Lung (tissue), 11 donors: ENCODE measurements at regions not wholly inside any gene's neighbourhood (a gene's known extent, or its start where the extent isn't known, plus 50 kb on each side); places are given as distances from the start of the nearest gene placed in this dataset.
"Not testable (repeated sequence)": the region's sequence is repeated elsewhere in the genome, so short reads cannot be mapped to it uniquely, and the experiment has no call there.

Source experiments
- ATAC-seq: fragments of 200-7000 bp; cut with Tn5 transposase; one replicate; pipeline ENCODE4 v1.9.1; 2020; ENCODE audit warnings: moderate number of reproducible peaks; ENCODE audit not compliant: insufficient read depth, low FRiP score
- DNase-seq, 3 donors: peaks; one replicate each; pipeline ENCODE4 v3.0.0-alpha.2; 2013 to 2017
- H3K27ac ChIP-seq, 2 donors: one replicate each; pipeline ENCODE4 v1.5.1; 2013; ENCODE audit warnings: mild to moderate bottlenecking in 2 of 2, moderate library complexity in 2 of 2, control low read depth in 1 of 2, inconsistent platforms in 1 of 2, low read depth in 1 of 2, low read length in 1 of 2
- H3K27me3 ChIP-seq, 3 donors: one replicate each; pipeline ENCODE4 v1.5.1; 2013; ENCODE audit warnings: low read length in 2 of 3; ENCODE audit not compliant: control insufficient read depth in 3 of 3, insufficient read depth in 3 of 3
- H3K36me3 ChIP-seq, 4 donors: one replicate each; pipeline ENCODE4 v1.5.1; 2013; ENCODE audit warnings: low read length in 4 of 4, mild to moderate bottlenecking in 1 of 4, moderate library complexity in 1 of 4; ENCODE audit not compliant: control insufficient read depth in 4 of 4, insufficient read depth in 4 of 4
- H3K4me1 ChIP-seq, 5 donors: one replicate each; pipeline ENCODE4 v1.5.1; 2013; ENCODE audit warnings: low read length in 5 of 5, mild to moderate bottlenecking in 2 of 5, moderate library complexity in 1 of 5; ENCODE audit not compliant: control insufficient read depth in 5 of 5, insufficient read depth in 5 of 5
- H3K4me3 ChIP-seq: one replicate; pipeline ENCODE4 v1.5.1; 2013; ENCODE audit warnings: mild to moderate bottlenecking, control low read depth, moderate library complexity
- H3K9ac ChIP-seq, 2 donors: one replicate each; pipeline ENCODE4 v1.5.1; 2013; ENCODE audit warnings: low read length in 2 of 2, control low read depth in 1 of 2; ENCODE audit not compliant: insufficient read depth in 1 of 2
- H3K9me3 ChIP-seq, 4 donors: one replicate each; pipeline ENCODE4 v1.5.1; 2013; ENCODE audit warnings: low read length in 3 of 4, mild to moderate bottlenecking in 1 of 4, moderate library complexity in 1 of 4; ENCODE audit not compliant: control insufficient read depth in 4 of 4, insufficient read depth in 3 of 4
- CTCF ChIP-seq: IDR thresholded peaks from 2 replicates; pipeline ENCODE4 v1.5.1; 2012; ENCODE audit warnings: mild to moderate bottlenecking; ENCODE audit errors: control extremely low read depth, extremely low read depth
- WGBS, 2 donors: extraction: QIAGEN DNeasy Blood & Tissue Kit; methylation state at CpG; one replicate each; pipeline ENCODE4 v1.1.7; 2013; 5-methylcytosine and 5-hydroxymethylcytosine counted together
- donor health status: control.
- donor health status: control.
- donor health status: Bipolar disorder and iron deficiency.
- donor health status: healthy.
- donor health status: DM: yes; HTN: yes; CAD: no.

GRCh38 chr12:7571257-7571656 lies 67.7 kb upstream of the CD163 start:
- Histone ChIP-seq H3K4me3 (no peak overlapping the region), H3K4me1 (no peaks in the 10 kb centered on the region), H3K36me3 (no peaks in the 10 kb centered on the region), H3K9me3 (peaks cover 0 to 8% (median 0%) of the 10 kb centered on the region in 4 donors), H3K27ac (no peak overlapping the region), H3K9ac (no peak overlapping the region), H3K27me3 (no peaks in the 10 kb centered on the region)
- ATAC-seq (peak; percentile 62), DNase-seq (peak in 2 of 3 donors; percentile 8 to 11)
- WGBS, 2 donors = 25 to 41% methylated on average over 1 of the region's 1 CpG
- TF ChIP-seq CTCF = no peak

GRCh38 chr12:7557227-7557626 lies 53.6 kb upstream of the CD163 start:
- Histone ChIP-seq H3K4me1 (peaks cover 0 to 1% (median 0%) of the 10 kb centered on the region in 5 donors), H3K9ac (no peak overlapping the region), H3K9me3 (no peaks in the 10 kb centered on the region), H3K4me3 (no peak overlapping the region), H3K27ac (no peak overlapping the region), H3K27me3 (no peaks in the 10 kb centered on the region), H3K36me3 (no peaks in the 10 kb centered on the region)
- no peak for DNase-seq
- no peak for ATAC-seq
- TF ChIP-seq CTCF = no peak
- WGBS, 2 donors = 30 to 49% methylated on average over 3 of the region's 3 CpGs

GRCh38 chr12:7555752-7556151 lies 52.2 kb upstream of the CD163 start:
- WGBS, 2 donors = 9 to 20% methylated on average over 3 of the region's 3 CpGs
- H3K36me3 ChIP-seq = no peaks in the 10 kb centered on the region
- no peak overlapping the region for H3K27ac ChIP-seq
- H3K9me3 ChIP-seq = no peaks in the 10 kb centered on the region
- no peak for TF ChIP-seq CTCF
- H3K4me3 ChIP-seq = no peak overlapping the region
- DNase-seq (peak in 2 of 3 donors; percentile 65 to 79), ATAC-seq (peak; percentile 62)
- peaks cover 0 to 1% (median 0%) of the 10 kb centered on the region in 5 donors for H3K4me1 ChIP-seq
- no peaks in the 10 kb centered on the region for H3K27me3 ChIP-seq
- no peak overlapping the region for H3K9ac ChIP-seq

- not testable (repeated sequence) for H3K9me3 ChIP-seq, DNase-seq, H3K36me3 ChIP-seq, H3K27ac ChIP-seq, H3K4me1 ChIP-seq, H3K9ac ChIP-seq, ATAC-seq, H3K4me3 ChIP-seq, H3K27me3 ChIP-seq
- WGBS, 2 donors = 89 to 90% methylated on average over 6 of the region's 6 CpGs
Measured at GRCh38 chr12:7554831-7555230, 51.3 kb upstream of the CD163 start.
